ENCODE measurements at regions not wholly inside any gene's neighbourhood (a gene's known extent, or its start where the extent isn't known, plus 50 kb on each side); places are given as distances from the start of the nearest gene placed in this dataset.

DNA sequence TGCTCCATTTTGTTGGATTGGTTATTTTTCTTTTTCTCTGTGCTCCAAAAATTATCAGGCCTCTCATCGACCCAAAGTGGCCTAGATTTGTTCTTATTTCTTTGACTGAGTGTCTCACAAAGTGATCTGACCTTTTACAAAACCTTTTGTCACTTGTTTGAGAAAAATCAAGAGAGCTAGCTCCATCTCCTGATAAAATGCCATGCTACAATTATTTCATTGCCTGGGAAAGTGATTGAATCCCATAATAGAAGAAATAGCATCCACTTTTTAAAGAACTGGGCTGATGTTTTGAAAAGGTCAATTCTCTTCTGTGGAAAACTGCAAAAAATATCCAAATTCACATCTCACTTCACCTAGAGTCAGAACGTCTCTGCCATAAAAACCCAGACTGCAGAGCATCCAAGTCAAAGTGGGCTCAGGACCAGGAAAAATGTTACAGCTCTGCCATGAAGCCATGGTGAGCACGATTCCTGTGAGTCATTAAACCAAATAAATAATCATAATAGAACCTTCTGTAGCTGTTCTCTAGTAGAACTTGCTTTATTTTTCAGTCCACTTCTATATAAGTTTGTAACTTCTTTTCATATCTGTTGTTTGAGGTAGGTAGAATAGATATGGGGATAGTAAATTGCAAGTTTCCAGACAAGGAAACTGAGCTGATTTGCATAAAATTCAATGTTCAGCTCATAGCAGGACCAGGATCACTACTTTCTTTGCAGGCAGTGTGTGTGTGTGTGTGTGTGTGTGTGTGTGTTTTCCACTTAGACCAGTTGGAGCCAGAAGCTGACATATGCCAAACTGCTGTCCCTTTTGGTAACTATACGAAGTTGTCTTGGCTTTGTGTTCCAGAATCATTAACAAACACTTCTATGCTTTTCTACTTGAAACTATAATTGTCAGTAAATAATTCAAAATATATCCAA lies 632.5 kb upstream of the ANKRD30A start:
- TF ChIP-seq, protein P1, sequence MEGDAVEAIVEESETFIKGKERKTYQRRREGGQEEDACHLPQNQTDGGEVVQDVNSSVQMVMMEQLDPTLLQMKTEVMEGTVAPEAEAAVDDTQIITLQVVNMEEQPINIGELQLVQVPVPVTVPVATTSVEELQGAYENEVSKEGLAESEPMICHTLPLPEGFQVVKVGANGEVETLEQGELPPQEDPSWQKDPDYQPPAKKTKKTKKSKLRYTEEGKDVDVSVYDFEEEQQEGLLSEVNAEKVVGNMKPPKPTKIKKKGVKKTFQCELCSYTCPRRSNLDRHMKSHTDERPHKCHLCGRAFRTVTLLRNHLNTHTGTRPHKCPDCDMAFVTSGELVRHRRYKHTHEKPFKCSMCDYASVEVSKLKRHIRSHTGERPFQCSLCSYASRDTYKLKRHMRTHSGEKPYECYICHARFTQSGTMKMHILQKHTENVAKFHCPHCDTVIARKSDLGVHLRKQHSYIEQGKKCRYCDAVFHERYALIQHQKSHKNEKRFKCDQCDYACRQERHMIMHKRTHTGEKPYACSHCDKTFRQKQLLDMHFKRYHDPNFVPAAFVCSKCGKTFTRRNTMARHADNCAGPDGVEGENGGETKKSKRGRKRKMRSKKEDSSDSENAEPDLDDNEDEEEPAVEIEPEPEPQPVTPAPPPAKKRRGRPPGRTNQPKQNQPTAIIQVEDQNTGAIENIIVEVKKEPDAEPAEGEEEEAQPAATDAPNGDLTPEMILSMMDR (IDR thresholded peaks at IDR 0.05) = no peak
- no peak for TF ChIP-seq POLR2A (IDR thresholded peaks at IDR 0.05)

All from right lobe of liver (tissue), 4 donors.